ENCODE measurements at regions not wholly inside any gene's neighbourhood (a gene's known extent, or its start where the extent isn't known, plus 50 kb on each side); places are given as distances from the start of the nearest gene placed in this dataset.

DNA sequence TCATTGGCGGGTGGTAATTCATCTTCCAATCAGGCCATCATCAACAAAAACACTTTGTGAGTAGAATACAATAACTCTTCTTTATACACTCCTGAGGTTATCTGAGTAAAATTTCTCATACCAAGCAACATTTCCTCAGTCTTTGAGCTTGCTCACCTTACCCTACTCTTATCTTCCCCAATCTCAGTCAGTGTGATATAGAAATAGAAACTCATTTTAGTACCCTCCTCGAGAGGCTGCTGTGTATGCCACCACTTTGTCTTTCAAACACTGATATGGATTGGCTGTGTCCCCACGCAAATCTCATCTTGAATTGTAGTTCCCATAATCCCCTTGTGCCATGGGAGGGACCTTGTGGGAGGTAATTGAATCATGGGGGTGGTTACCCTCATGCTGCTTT is 209.7 kb downstream of the RBM26 start:
- no peak for TF ChIP-seq SMC3 (conservative IDR thresholded peaks at IDR 0.05; ENCODE audit: poor library complexity)
- TF ChIP-seq, protein P1, sequence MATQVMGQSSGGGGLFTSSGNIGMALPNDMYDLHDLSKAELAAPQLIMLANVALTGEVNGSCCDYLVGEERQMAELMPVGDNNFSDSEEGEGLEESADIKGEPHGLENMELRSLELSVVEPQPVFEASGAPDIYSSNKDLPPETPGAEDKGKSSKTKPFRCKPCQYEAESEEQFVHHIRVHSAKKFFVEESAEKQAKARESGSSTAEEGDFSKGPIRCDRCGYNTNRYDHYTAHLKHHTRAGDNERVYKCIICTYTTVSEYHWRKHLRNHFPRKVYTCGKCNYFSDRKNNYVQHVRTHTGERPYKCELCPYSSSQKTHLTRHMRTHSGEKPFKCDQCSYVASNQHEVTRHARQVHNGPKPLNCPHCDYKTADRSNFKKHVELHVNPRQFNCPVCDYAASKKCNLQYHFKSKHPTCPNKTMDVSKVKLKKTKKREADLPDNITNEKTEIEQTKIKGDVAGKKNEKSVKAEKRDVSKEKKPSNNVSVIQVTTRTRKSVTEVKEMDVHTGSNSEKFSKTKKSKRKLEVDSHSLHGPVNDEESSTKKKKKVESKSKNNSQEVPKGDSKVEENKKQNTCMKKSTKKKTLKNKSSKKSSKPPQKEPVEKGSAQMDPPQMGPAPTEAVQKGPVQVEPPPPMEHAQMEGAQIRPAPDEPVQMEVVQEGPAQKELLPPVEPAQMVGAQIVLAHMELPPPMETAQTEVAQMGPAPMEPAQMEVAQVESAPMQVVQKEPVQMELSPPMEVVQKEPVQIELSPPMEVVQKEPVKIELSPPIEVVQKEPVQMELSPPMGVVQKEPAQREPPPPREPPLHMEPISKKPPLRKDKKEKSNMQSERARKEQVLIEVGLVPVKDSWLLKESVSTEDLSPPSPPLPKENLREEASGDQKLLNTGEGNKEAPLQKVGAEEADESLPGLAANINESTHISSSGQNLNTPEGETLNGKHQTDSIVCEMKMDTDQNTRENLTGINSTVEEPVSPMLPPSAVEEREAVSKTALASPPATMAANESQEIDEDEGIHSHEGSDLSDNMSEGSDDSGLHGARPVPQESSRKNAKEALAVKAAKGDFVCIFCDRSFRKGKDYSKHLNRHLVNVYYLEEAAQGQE (IDR thresholded peaks at IDR 0.05; ENCODE audit: borderline replicate concordance) = no peak
- TF ChIP-seq RAD21 (conservative IDR thresholded peaks at IDR 0.05) = no peak
- no peak for TF ChIP-seq MXI1 (conservative IDR thresholded peaks at IDR 0.05; ENCODE audit: poor library complexity, severe bottlenecking)
- no peak for TF ChIP-seq EP300 (conservative IDR thresholded peaks at IDR 0.05; ENCODE audit: poor library complexity, severe bottlenecking)
- no peak for TF ChIP-seq TAF1 (IDR thresholded peaks at IDR 0.05; ENCODE audit: low read depth)
- no peak for TF ChIP-seq EZH2 (IDR thresholded peaks at IDR 0.05; ENCODE audit: borderline replicate concordance, insufficient read depth, low read length, poor library complexity, severe bottlenecking)
- H4K20me1 ChIP-seq (ENCODE audit: insufficient read depth) = no peaks in the 10 kb centered on the region
- H3K4me3 ChIP-seq (ENCODE audit: low read length) = no peak overlapping the region
- no peak overlapping the region for H3K9ac ChIP-seq (ENCODE audit: low read length)
- H3K79me2 ChIP-seq (replicated peaks; ENCODE audit: insufficient read depth, low read length) = no peaks in the 10 kb centered on the region
- H3K36me3 ChIP-seq (ENCODE audit: insufficient read depth, low read length) = no peaks in the 10 kb centered on the region
- no peak overlapping the region for H3K4me2 ChIP-seq (ENCODE audit: low read length)
- H3K27me3 ChIP-seq (ENCODE audit: insufficient read depth, low read depth, low read length) = no peaks in the 10 kb centered on the region
- no peak overlapping the region for H3K27ac ChIP-seq (ENCODE audit: low read length)
- no peaks in the 10 kb centered on the region for H3F3A ChIP-seq (ENCODE audit: insufficient read depth, low read length, poor library complexity, severe bottlenecking)
- no peak overlapping the region for H2AFZ ChIP-seq (ENCODE audit: low read depth, low read length)
- H3K9me3 ChIP-seq (ENCODE audit: low read length) = no peaks in the 10 kb centered on the region
- H3K9me2 ChIP-seq (ENCODE audit: insufficient read depth, low read length) = no peaks in the 10 kb centered on the region

DNA sequence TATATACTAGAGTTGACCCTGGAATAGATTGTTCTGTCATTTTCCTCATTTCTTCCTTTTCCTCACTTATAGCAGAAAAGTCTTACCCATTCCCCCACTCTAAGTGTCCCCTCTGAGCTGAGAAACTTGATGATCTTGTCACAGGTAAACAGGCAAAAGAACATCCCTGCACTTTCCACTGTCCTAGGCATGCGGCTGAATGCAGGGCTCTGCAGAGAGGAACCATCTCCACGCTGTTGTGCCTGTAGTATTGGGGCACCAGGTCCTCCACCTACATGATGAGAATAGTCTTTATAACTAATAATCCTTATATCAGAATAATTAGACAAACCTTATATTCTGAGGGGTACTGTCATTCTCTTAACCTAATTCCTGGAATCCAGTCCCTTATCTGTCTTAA is 211.3 kb downstream of the RBM26 start:
- no peak overlapping the region for H3K27ac ChIP-seq (ENCODE audit: low read length)
- H3K9ac ChIP-seq (ENCODE audit: low read length) = no peak overlapping the region
- no peaks in the 10 kb centered on the region for H3K9me2 ChIP-seq (ENCODE audit: insufficient read depth, low read length)
- no peak overlapping the region for H2AFZ ChIP-seq (ENCODE audit: low read depth, low read length)
- no peaks in the 10 kb centered on the region for H3F3A ChIP-seq (ENCODE audit: insufficient read depth, low read length, poor library complexity, severe bottlenecking)
- no peaks in the 10 kb centered on the region for H3K36me3 ChIP-seq (ENCODE audit: insufficient read depth, low read length)
- no peaks in the 10 kb centered on the region for H3K27me3 ChIP-seq (ENCODE audit: insufficient read depth, low read depth, low read length)
- H3K4me3 ChIP-seq (ENCODE audit: low read length) = no peak overlapping the region
- TF ChIP-seq, protein P1 (IDR thresholded peaks at IDR 0.05; ENCODE audit: borderline replicate concordance) = no peak
- TF ChIP-seq EZH2 (IDR thresholded peaks at IDR 0.05; ENCODE audit: borderline replicate concordance, insufficient read depth, low read length, poor library complexity, severe bottlenecking) = no peak
- no peak for TF ChIP-seq SMC3 (conservative IDR thresholded peaks at IDR 0.05; ENCODE audit: poor library complexity)
- no peak for TF ChIP-seq RAD21 (conservative IDR thresholded peaks at IDR 0.05)
- H3K9me3 ChIP-seq (ENCODE audit: low read length) = no peaks in the 10 kb centered on the region
- H3K79me2 ChIP-seq (replicated peaks; ENCODE audit: insufficient read depth, low read length) = no peaks in the 10 kb centered on the region
- no peak overlapping the region for H3K4me2 ChIP-seq (ENCODE audit: low read length)
- no peaks in the 10 kb centered on the region for H4K20me1 ChIP-seq (ENCODE audit: insufficient read depth)
